Erythroblast (primary cell): ENCODE measurements at regions not wholly inside any gene's neighbourhood (a gene's known extent, or its start where the extent isn't known, plus 50 kb on each side); places are given as distances from the start of the nearest gene placed in this dataset.

Source experiments
- GATA1 ChIP-seq: IDR thresholded peaks from 2 replicates; pipeline ENCODE4 v1.6.1; 2011; ENCODE audit warnings: low read depth, mild to moderate bottlenecking, control low read depth, low read length, moderate library complexity
- POLR2A ChIP-seq: IDR thresholded peaks from 2 replicates; pipeline ENCODE4 v1.6.1; 2011; ENCODE audit warnings: mild to moderate bottlenecking, low read length

DNA sequence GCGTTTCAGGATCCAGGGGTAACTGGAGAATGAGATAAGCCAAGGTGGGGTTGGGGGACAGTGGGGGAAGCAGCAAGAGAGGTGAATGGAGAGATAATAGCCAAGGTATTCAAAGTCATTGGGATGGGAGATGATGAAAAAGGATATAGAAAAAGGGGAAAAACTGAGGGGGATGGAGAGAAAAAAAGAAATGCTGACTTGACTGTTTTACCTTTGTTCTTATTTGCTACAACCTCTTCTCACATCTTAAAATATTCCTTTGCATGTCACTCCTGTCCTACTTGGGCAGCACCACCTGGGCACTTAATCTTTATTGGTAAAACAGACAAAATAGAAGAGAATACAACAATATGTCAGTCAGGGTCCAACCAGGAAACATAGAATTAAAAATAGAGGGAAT is 56.0 kb upstream of the FNDC3A start:
- TF ChIP-seq POLR2A (no peak), GATA1 (no peak)
